SH-SY5Y (cell line): ENCODE measurements at regions not wholly inside any gene's neighbourhood (a gene's known extent, or its start where the extent isn't known, plus 50 kb on each side); places are given as distances from the start of the nearest gene placed in this dataset.

ENCODE experiments used
- GATA2 ChIP-seq: IDR thresholded peaks from 2 replicates; pipeline ENCODE4 v1.6.1; 2011; ENCODE audit warnings: mild to moderate bottlenecking, low read depth, low read length
- GATA3 ChIP-seq: IDR thresholded peaks from 2 replicates; pipeline ENCODE4 v1.6.1; 2011; ENCODE audit warnings: low read depth, mild to moderate bottlenecking, low read length, moderate library complexity

DNA sequence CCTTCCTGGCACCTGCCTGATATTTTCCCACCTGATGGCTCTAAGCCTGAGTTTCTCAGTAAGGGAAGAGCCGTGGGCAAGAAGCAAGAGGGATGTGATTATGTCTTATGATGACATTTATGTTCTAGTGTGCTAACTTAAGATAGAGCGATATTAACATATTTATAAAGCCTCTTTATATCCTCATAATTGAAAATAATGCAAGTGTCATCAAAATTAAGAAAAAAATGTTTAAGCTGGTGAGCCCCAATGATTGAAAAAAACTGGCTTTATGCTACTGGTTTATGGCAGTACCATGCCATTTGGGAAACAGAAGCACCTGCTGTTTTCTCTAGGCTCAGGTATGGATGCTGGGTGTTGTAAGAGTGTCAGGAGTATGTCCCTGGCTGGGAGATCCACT is 431.5 kb upstream of the TPM1 start:
- TF ChIP-seq GATA3, result no peak
- TF ChIP-seq GATA2, result no peak
